ENCODE measurements at regions not wholly inside any gene's neighbourhood (a gene's known extent, or its start where the extent isn't known, plus 50 kb on each side); places are given as distances from the start of the nearest gene placed in this dataset.

- no peak for TF ChIP-seq POLR2A (IDR thresholded peaks at IDR 0.05; ENCODE audit: low read depth, low read length)
- no peak for TF ChIP-seq POLR2AphosphoS5 (IDR thresholded peaks at IDR 0.05; ENCODE audit: low read depth, low read length)
- no peak for TF ChIP-seq TAF1 (IDR thresholded peaks at IDR 0.05; ENCODE audit: borderline replicate concordance, low read depth, low read length)
- DNase-seq (ENCODE audit: insufficient read length) (no peak), FAIRE-seq (no peak)
Measured at GRCh38 chr10:21263839-21264238, 261.6 kb downstream of the SKIDA1 start.

- no peak for FAIRE-seq
- DNase-seq (ENCODE audit: insufficient read length): no peak
- no peak for TF ChIP-seq POLR2AphosphoS5 (IDR thresholded peaks at IDR 0.05; ENCODE audit: low read depth, low read length)
- no peak for TF ChIP-seq TAF1 (IDR thresholded peaks at IDR 0.05; ENCODE audit: borderline replicate concordance, low read depth, low read length)
- no peak for TF ChIP-seq POLR2A (IDR thresholded peaks at IDR 0.05; ENCODE audit: low read depth, low read length)
Measured at GRCh38 chr10:21263263-21263803, 262.1 kb downstream of the SKIDA1 start.

- FAIRE-seq: no peak
- no peak for DNase-seq (ENCODE audit: insufficient read length)
- TF ChIP-seq TAF1 (IDR thresholded peaks at IDR 0.05; ENCODE audit: borderline replicate concordance, low read depth, low read length): no peak
Measured at GRCh38 chr10:21261842-21262294, 263.6 kb downstream of the SKIDA1 start.

GRCh38 chr10:21260506-21261149 lies 264.9 kb downstream of the SKIDA1 start:
- DNase-seq (ENCODE audit: insufficient read length): no peak
- no peak for FAIRE-seq
- TF ChIP-seq TAF1 (IDR thresholded peaks at IDR 0.05; ENCODE audit: borderline replicate concordance, low read depth, low read length): no peak
- TF ChIP-seq POLR2AphosphoS5 (IDR thresholded peaks at IDR 0.05; ENCODE audit: low read depth, low read length): no peak
- TF ChIP-seq POLR2A (IDR thresholded peaks at IDR 0.05; ENCODE audit: low read depth, low read length): no peak

GRCh38 chr10:21260066-21260465 lies 265.4 kb downstream of the SKIDA1 start:
- no peak for FAIRE-seq
- no peak for TF ChIP-seq POLR2AphosphoS5 (IDR thresholded peaks at IDR 0.05; ENCODE audit: low read depth, low read length)
- TF ChIP-seq POLR2A (IDR thresholded peaks at IDR 0.05; ENCODE audit: low read depth, low read length): no peak
- TF ChIP-seq TAF1 (IDR thresholded peaks at IDR 0.05; ENCODE audit: borderline replicate concordance, low read depth, low read length): no peak
- DNase-seq (ENCODE audit: insufficient read length): no peak

- DNase-seq (ENCODE audit: insufficient read length): no peak
- FAIRE-seq: no peak
- TF ChIP-seq POLR2A (IDR thresholded peaks at IDR 0.05; ENCODE audit: low read depth, low read length): no peak
Measured at GRCh38 chr10:21257919-21258318, 267.6 kb downstream of the SKIDA1 start.

GRCh38 chr10:21257191-21257590 lies 268.3 kb downstream of the SKIDA1 start:
- FAIRE-seq (no peak), DNase-seq (ENCODE audit: insufficient read length) (no peak)
- TF ChIP-seq POLR2AphosphoS5 (IDR thresholded peaks at IDR 0.05; ENCODE audit: low read depth, low read length) (no peak), TAF1 (IDR thresholded peaks at IDR 0.05; ENCODE audit: borderline replicate concordance, low read depth, low read length) (no peak), POLR2A (IDR thresholded peaks at IDR 0.05; ENCODE audit: low read depth, low read length) (no peak)

GRCh38 chr10:21249435-21249834 lies 276.0 kb downstream of the SKIDA1 start:
- no peak for FAIRE-seq
- TF ChIP-seq POLR2A (IDR thresholded peaks at IDR 0.05; ENCODE audit: low read depth, low read length): no peak
- no peak for TF ChIP-seq POLR2AphosphoS5 (IDR thresholded peaks at IDR 0.05; ENCODE audit: low read depth, low read length)
- TF ChIP-seq TAF1 (IDR thresholded peaks at IDR 0.05; ENCODE audit: borderline replicate concordance, low read depth, low read length): no peak
- DNase-seq (ENCODE audit: insufficient read length): no peak

- FAIRE-seq (no peak), DNase-seq (ENCODE audit: insufficient read length) (no peak)
- no peak for TF ChIP-seq TAF1 (IDR thresholded peaks at IDR 0.05; ENCODE audit: borderline replicate concordance, low read depth, low read length)
- no peak for TF ChIP-seq POLR2AphosphoS5 (IDR thresholded peaks at IDR 0.05; ENCODE audit: low read depth, low read length)
- TF ChIP-seq POLR2A (IDR thresholded peaks at IDR 0.05; ENCODE audit: low read depth, low read length): no peak
Measured at GRCh38 chr10:21247592-21247991, 277.9 kb downstream of the SKIDA1 start.

GRCh38 chr10:21246178-21246577 lies 279.3 kb downstream of the SKIDA1 start:
- TF ChIP-seq POLR2AphosphoS5 (IDR thresholded peaks at IDR 0.05; ENCODE audit: low read depth, low read length) (no peak), TAF1 (IDR thresholded peaks at IDR 0.05; ENCODE audit: borderline replicate concordance, low read depth, low read length) (no peak), POLR2A (IDR thresholded peaks at IDR 0.05; ENCODE audit: low read depth, low read length) (no peak)
- DNase-seq (ENCODE audit: insufficient read length) (no peak), FAIRE-seq (no peak)

- DNase-seq (ENCODE audit: insufficient read length) (no peak), FAIRE-seq (no peak)
- TF ChIP-seq TAF1 (IDR thresholded peaks at IDR 0.05; ENCODE audit: borderline replicate concordance, low read depth, low read length) (no peak), POLR2AphosphoS5 (IDR thresholded peaks at IDR 0.05; ENCODE audit: low read depth, low read length) (no peak), POLR2A (IDR thresholded peaks at IDR 0.05; ENCODE audit: low read depth, low read length) (no peak)
Measured at GRCh38 chr10:21243748-21244257, 281.7 kb downstream of the SKIDA1 start.

GRCh38 chr10:21242915-21243314 lies 282.6 kb downstream of the SKIDA1 start:
- FAIRE-seq (no peak), DNase-seq (ENCODE audit: insufficient read length) (no peak)
- TF ChIP-seq POLR2A (IDR thresholded peaks at IDR 0.05; ENCODE audit: low read depth, low read length): no peak
